ENCODE measurements at regions not wholly inside any gene's neighbourhood (a gene's known extent, or its start where the extent isn't known, plus 50 kb on each side); places are given as distances from the start of the nearest gene placed in this dataset.
"Not testable (repeated sequence)": the region's sequence is repeated elsewhere in the genome, so short reads cannot be mapped to it uniquely, and the experiment has no call there.

DNA sequence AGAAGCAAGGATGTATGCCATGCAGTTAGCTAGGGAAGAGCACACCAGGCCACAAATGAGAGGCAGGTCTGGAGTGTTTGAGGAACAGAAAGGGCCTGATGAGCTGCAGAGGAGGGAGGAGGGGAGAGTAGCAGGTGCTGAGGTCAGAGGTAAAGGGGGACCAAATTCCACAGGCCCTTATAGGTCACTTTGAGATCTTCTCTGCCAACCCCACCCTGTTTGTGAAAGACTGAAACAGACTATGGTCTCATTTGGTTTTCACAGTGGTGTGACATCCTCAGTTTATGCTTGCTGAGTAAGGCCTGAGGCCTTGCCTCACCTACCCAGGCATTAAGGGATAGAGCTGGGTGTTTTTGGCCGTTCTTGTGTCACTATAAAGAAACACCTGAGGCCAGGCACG, 187.7 kb upstream of the MYLIP start:
- Histone ChIP-seq H3K4me3 (no peak overlapping the region), H3K36me3 (no peaks in the 10 kb centered on the region), H3K4me1 (no peaks in the 10 kb centered on the region), H3K9me3 (no peaks in the 10 kb centered on the region), H3K27me3 (no peaks in the 10 kb centered on the region), H3K27ac (no peak overlapping the region)
- DNase-seq: no peak
- TF ChIP-seq POLR2A (IDR thresholded peaks at IDR 0.05) (no peak), CTCF (IDR thresholded peaks at IDR 0.05) (no peak)
- intact Hi-C loops (cut with DNase I; ENCODE audit: low total_unique reads): no loop called here

GRCh38 chr6:15938107-15938506, 190.8 kb upstream of the MYLIP start:
- no peaks in the 10 kb centered on the region for H3K4me1 ChIP-seq
- intact Hi-C loops (cut with DNase I; ENCODE audit: low total_unique reads): no loop called here
- no peak for DNase-seq
- no peaks in the 10 kb centered on the region for H3K36me3 ChIP-seq
- TF ChIP-seq CTCF (IDR thresholded peaks at IDR 0.05) (no peak), POLR2A (IDR thresholded peaks at IDR 0.05) (no peak)
- H3K4me3 ChIP-seq: no peak overlapping the region
- H3K27me3 ChIP-seq: no peaks in the 10 kb centered on the region
- no peaks in the 10 kb centered on the region for H3K9me3 ChIP-seq
- no peak overlapping the region for H3K27ac ChIP-seq

GRCh38 chr6:15937602-15938001, 191.3 kb upstream of the MYLIP start:
- DNase-seq: no peak
- Histone ChIP-seq H3K27ac (no peak overlapping the region), H3K36me3 (no peaks in the 10 kb centered on the region), H3K27me3 (no peaks in the 10 kb centered on the region), H3K9me3 (no peaks in the 10 kb centered on the region), H3K4me3 (no peak overlapping the region), H3K4me1 (no peaks in the 10 kb centered on the region)
- intact Hi-C loops (cut with DNase I; ENCODE audit: low total_unique reads): no loop called here
- TF ChIP-seq CTCF (IDR thresholded peaks at IDR 0.05): no peak
- no peak for TF ChIP-seq POLR2A (IDR thresholded peaks at IDR 0.05)

DNA sequence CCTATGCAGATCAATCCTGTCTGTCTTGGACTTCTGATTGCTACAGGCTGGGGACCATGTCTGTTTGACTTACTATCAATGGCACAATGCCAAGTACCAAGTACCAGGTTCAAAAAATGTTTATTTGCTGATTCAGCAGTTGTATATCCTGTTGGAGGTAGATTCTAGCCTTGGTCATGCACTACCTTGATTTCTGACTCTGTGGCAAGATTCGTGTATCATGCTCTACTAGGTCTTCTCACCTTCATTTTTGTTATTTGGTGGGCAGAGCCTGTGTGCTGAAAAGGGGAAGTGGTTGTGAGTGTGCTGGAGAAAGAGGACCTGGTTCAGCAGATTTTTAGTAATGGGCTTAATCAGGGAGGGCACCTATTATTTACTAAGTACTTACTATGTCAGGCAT, 192.4 kb upstream of the MYLIP start:
- TF ChIP-seq CTCF (IDR thresholded peaks at IDR 0.05) (no peak), POLR2A (IDR thresholded peaks at IDR 0.05) (no peak)
- H3K4me1 ChIP-seq: no peaks in the 10 kb centered on the region
- no peak overlapping the region for H3K27ac ChIP-seq
- no peak for DNase-seq
- intact Hi-C loops (cut with DNase I; ENCODE audit: low total_unique reads): no loop called here
- H3K4me3 ChIP-seq: no peak overlapping the region
- no peaks in the 10 kb centered on the region for H3K27me3 ChIP-seq
- no peaks in the 10 kb centered on the region for H3K36me3 ChIP-seq
- H3K9me3 ChIP-seq: no peaks in the 10 kb centered on the region

DNA sequence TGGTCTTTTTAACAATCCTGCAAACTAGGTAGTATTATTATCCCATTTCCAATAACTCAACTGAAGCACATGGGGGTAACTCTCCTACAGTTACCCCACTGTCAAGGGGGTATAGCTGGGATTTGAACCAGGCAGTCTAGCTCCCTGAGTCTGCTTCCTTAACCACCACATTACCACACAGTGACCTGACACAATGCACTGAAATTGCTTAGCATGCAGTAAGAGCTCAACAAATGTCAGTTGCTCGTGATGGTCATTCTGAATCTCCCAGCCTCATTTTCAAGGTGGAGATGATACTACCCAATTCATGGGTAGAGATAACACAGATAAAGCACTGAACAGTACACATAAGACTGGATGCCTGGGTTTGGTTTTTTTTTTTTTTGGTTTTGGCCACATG, 193.2 kb upstream of the MYLIP start:
- Histone ChIP-seq H3K9me3 (no peaks in the 10 kb centered on the region), H3K4me1 (no peaks in the 10 kb centered on the region), H3K36me3 (no peaks in the 10 kb centered on the region), H3K4me3 (no peak overlapping the region), H3K27ac (no peak overlapping the region), H3K27me3 (no peaks in the 10 kb centered on the region)
- DNase-seq: no peak
- no peak for TF ChIP-seq POLR2A (IDR thresholded peaks at IDR 0.05)
- intact Hi-C loops (cut with DNase I; ENCODE audit: low total_unique reads): no loop called here

GRCh38 chr6:15931697-15932096, 197.2 kb upstream of the MYLIP start:
- H3K27ac ChIP-seq; H3K36me3 ChIP-seq; H3K4me1 ChIP-seq; H3K4me3 ChIP-seq; H3K27me3 ChIP-seq; intact Hi-C loops (cut with DNase I; ENCODE audit: low total_unique reads); DNase-seq; H3K9me3 ChIP-seq: not testable (repeated sequence)

All from uterus (tissue), 3 donors.